Tibial nerve (tissue), 4 donors: ENCODE measurements at regions not wholly inside any gene's neighbourhood (a gene's known extent, or its start where the extent isn't known, plus 50 kb on each side); places are given as distances from the start of the nearest gene placed in this dataset.

Experiments
- DNase-seq, 2 donors: peaks; one replicate each; pipeline ENCODE4 v3.0.0-alpha.2; 2019; ENCODE audit warnings: low spot score in 2 of 2
- H3K27ac ChIP-seq, 4 donors: fragments of 200-600 bp; sonication (generic) in 3 of 4; one replicate each; pipeline ENCODE4 v1.5.1; 2017 to 2019; ENCODE audit warnings: mild to moderate bottlenecking in 1 of 4
- H3K27me3 ChIP-seq, 2 donors: fragments of 200-600 bp; sonication (generic) in 1 of 2; one replicate each; pipeline versions ENCODE4 v1.5.1 to v1.6.0; 2017 to 2019
- H3K36me3 ChIP-seq, 3 donors: fragments of 200-600 bp; sonication (generic); one replicate each; pipeline ENCODE4 v1.5.1; 2018 to 2019
- H3K4me1 ChIP-seq, 4 donors: fragments of 200-600 bp; sonication (generic) in 3 of 4; one replicate each; pipeline ENCODE4 v1.5.1; 2017 to 2019
- H3K4me3 ChIP-seq, 4 donors: fragments of 200-600 bp; sonication (generic) in 3 of 4; one replicate each; pipeline ENCODE4 v1.5.1; 2017 to 2019; ENCODE audit warnings: mild to moderate bottlenecking in 1 of 4, moderate library complexity in 1 of 4
- H3K9me3 ChIP-seq, 4 donors: fragments of 200-600 bp; sonication (generic) in 3 of 4; one replicate each; pipeline ENCODE4 v1.5.1; 2017 to 2019
- EP300 ChIP-seq, 2 donors: sonication (generic); formaldehyde crosslinking; IDR thresholded peaks; one replicate each; pipeline ENCODE4 v1.6.1; 2017; ENCODE audit warnings: antibody characterized with exemption in 2 of 2, mild to moderate bottlenecking in 1 of 2
- POLR2A ChIP-seq, 2 donors: fragments of 450-650 bp; IDR thresholded peaks; one replicate each; pipeline ENCODE4 v1.6.1; 2017; ENCODE audit warnings: antibody characterized with exemption in 2 of 2, mild to moderate bottlenecking in 2 of 2, moderate library complexity in 2 of 2
- WGBS, 2 donors: methylation state at CpG; one replicate each; pipeline ENCODE4 v1.1.5; 2018; 5-methylcytosine and 5-hydroxymethylcytosine counted together
- TF ChIP-seq, protein P1 (sequence below), 5 experiments: fragments of 200-600 bp in 3 of 5; fragments of 450-650 bp in 2 of 5; sonication (generic) in 3 of 5; IDR thresholded peaks; one replicate each; pipeline ENCODE4 v1.5.1; 2016 to 2019; ENCODE audit warnings: antibody characterized with exemption in 5 of 5, mild to moderate bottlenecking in 3 of 5, moderate library complexity in 2 of 5

GRCh38 chr2:5538772-5539171 lies 153.4 kb upstream of the SOX11 start:
- H3K9me3 ChIP-seq, result peaks cover 0 to under 1% (median 0%) of the 10 kb centered on the region in 4 donors
- no peak overlapping the region for H3K27ac ChIP-seq
- H3K27me3 ChIP-seq, result no peaks in the 10 kb centered on the region
- H3K4me3 ChIP-seq, result no peak overlapping the region
- DNase-seq, result no peak
- H3K36me3 ChIP-seq, result no peaks in the 10 kb centered on the region
- TF ChIP-seq EP300 (IDR thresholded peaks at IDR 0.05) (no peak), POLR2A (IDR thresholded peaks at IDR 0.05) (no peak)
- TF ChIP-seq, protein P1, sequence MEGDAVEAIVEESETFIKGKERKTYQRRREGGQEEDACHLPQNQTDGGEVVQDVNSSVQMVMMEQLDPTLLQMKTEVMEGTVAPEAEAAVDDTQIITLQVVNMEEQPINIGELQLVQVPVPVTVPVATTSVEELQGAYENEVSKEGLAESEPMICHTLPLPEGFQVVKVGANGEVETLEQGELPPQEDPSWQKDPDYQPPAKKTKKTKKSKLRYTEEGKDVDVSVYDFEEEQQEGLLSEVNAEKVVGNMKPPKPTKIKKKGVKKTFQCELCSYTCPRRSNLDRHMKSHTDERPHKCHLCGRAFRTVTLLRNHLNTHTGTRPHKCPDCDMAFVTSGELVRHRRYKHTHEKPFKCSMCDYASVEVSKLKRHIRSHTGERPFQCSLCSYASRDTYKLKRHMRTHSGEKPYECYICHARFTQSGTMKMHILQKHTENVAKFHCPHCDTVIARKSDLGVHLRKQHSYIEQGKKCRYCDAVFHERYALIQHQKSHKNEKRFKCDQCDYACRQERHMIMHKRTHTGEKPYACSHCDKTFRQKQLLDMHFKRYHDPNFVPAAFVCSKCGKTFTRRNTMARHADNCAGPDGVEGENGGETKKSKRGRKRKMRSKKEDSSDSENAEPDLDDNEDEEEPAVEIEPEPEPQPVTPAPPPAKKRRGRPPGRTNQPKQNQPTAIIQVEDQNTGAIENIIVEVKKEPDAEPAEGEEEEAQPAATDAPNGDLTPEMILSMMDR (IDR thresholded peaks at IDR 0.05), result no peak
- H3K4me1 ChIP-seq, result no peaks in the 10 kb centered on the region
- 63 to 67% methylated on average over 5 to 8 of the region's 8 CpGs for WGBS, 2 donors

DNA sequence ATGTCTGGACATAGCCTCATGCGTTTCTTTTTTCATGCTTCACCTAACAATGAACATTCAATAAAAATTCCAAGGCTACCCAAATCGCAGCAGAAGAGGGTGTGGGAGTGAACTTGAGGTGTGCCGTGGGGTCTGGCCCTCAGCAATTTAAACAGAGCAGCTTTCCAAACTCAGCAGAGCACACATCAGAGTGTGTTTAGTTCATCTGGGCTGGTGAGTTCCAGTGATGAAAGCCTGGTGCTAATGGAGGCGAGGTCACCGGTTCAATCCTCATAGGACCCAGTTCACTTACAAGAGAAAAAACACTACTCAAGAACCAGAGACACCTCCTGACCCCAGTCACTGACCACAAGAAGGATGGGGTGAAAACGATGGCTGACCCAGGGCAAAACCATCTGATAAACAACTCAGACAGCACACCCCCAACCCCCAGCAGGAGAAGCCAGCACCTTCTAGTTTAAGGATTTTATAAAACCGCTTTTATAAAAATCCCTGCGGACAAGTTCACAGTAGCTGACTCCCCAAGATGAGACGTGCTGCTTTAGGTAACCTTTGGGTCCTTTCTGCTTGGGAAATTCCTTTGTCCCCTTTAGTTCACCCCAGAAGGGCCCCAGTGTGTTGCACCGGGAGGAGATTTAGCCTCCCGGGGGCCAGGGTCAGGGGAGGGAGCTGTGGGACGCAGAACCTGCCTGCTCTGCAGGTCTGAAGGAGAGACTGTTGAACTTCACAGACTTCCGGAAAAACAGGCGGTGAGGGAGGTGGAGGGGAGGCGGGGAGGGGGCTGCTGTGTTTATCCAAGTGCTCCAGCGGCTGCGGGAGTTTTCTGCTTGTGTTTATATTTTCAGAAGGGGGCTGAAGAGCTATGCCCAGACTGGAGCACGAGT lies 152.7 kb upstream of the SOX11 start:
- no peaks in the 10 kb centered on the region for H3K27me3 ChIP-seq
- peaks cover 0 to 8% (median 0%) of the 10 kb centered on the region in 4 donors for H3K9me3 ChIP-seq
- no peaks in the 10 kb centered on the region for H3K36me3 ChIP-seq
- no peak overlapping the region for H3K27ac ChIP-seq
- H3K4me1 ChIP-seq, result no peaks in the 10 kb centered on the region
- H3K4me3 ChIP-seq, result no peak overlapping the region
- DNase-seq, result no peak
- TF ChIP-seq POLR2A (IDR thresholded peaks at IDR 0.05) (no peak), EP300 (IDR thresholded peaks at IDR 0.05) (no peak)
- TF ChIP-seq, protein P1 (IDR thresholded peaks at IDR 0.05), result no peak
- 36 to 39% methylated on average over 18 of the region's 18 CpGs for WGBS, 2 donors

GRCh38 chr2:5540856-5541255 lies 151.3 kb upstream of the SOX11 start:
- no peak for DNase-seq
- WGBS, 2 donors, result 63 to 66% methylated on average over 5 of the region's 5 CpGs
- Histone ChIP-seq H3K4me3 (no peak overlapping the region), H3K27me3 (no peaks in the 10 kb centered on the region), H3K36me3 (no peaks in the 10 kb centered on the region), H3K9me3 (peaks cover 0 to 12% (median 0%) of the 10 kb centered on the region in 4 donors), H3K4me1 (no peaks in the 10 kb centered on the region), H3K27ac (no peak overlapping the region)
- no peak for TF ChIP-seq POLR2A (IDR thresholded peaks at IDR 0.05)
- TF ChIP-seq EP300 (IDR thresholded peaks at IDR 0.05), result no peak
- TF ChIP-seq, protein P1 (IDR thresholded peaks at IDR 0.05), result no peak

- H3K4me3 ChIP-seq, result no peak overlapping the region
These were observed 147.9 kb upstream of the SOX11 start for GRCh38 chr2:5544205-5544786.

More at GRCh38 chr2:5544205-5544786, 147.9 kb upstream of the SOX11 start:
- DNase-seq, result no peak
- TF ChIP-seq EP300 (IDR thresholded peaks at IDR 0.05), result no peak
- TF ChIP-seq, protein P1 (IDR thresholded peaks at IDR 0.05), result no peak
- no peak for TF ChIP-seq POLR2A (IDR thresholded peaks at IDR 0.05)
- Histone ChIP-seq H3K27me3 (no peaks in the 10 kb centered on the region), H3K9me3 (peaks cover 0 to 12% (median 0%) of the 10 kb centered on the region in 4 donors), H3K36me3 (no peaks in the 10 kb centered on the region), H3K27ac (no peak overlapping the region), H3K4me1 (no peaks in the 10 kb centered on the region)
- 90 to 91% methylated on average over 5 of the region's 5 CpGs for WGBS, 2 donors
